HepG2 (cell line): ENCODE measurements at regions not wholly inside any gene's neighbourhood (a gene's known extent, or its start where the extent isn't known, plus 50 kb on each side); places are given as distances from the start of the nearest gene placed in this dataset.

ENCODE experiments used
- KAT2B ChIP-seq: fragments of 150-350 bp; IDR thresholded peaks from 2 replicates; pipeline ENCODE4 v1.6.1; 2014; ENCODE audit warnings: low read depth, low read length, borderline replicate concordance
- SNAI1 ChIP-seq: sonication (generic); formaldehyde crosslinking; IDR thresholded peaks from 2 replicates; pipeline ENCODE4 v1.5.0; 2020; ENCODE audit warnings: mild to moderate bottlenecking, missing genetic modification reagents, borderline replicate concordance
- SYNCRIP ChIP-seq: fragments of 200-400 bp; formaldehyde crosslinking; IDR thresholded peaks from 2 replicates; pipeline ENCODE4 v1.6.1; 2018; ENCODE audit warnings: mild to moderate bottlenecking, low read depth, low read length; ENCODE audit not compliant: insufficient read depth
- TF ChIP-seq, protein P1 (sequence below): sonication (generic); formaldehyde crosslinking; IDR thresholded peaks from 2 replicates; pipeline ENCODE4 v1.5.0; 2020; ENCODE audit warnings: mild to moderate bottlenecking, missing genetic modification reagents, moderate library complexity
- TF ChIP-seq, protein P2 (sequence below): IDR thresholded peaks from 2 replicates; pipeline ENCODE4 v1.6.1; 2016

DNA sequence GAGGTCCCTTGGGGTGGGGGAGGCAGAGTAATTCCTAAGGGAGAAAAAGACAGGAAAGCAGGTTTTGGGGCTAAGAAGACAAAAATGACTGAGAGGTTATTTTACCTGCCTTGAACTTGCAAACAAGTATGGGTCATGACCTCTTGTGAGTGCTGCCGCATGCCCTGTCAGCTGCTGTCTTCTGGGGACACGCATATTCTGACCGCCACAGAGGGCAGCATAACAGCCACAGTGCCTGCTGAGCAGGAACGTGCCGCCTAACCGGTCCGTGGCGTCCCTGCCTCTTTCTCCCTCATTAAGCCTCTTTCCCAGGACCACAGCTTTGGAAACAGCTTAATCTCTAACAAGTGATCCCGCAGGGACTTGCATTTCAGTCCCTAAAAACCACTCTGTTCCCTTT, 51.3 kb upstream of the KCNA1 start:
- TF ChIP-seq, protein P1, sequence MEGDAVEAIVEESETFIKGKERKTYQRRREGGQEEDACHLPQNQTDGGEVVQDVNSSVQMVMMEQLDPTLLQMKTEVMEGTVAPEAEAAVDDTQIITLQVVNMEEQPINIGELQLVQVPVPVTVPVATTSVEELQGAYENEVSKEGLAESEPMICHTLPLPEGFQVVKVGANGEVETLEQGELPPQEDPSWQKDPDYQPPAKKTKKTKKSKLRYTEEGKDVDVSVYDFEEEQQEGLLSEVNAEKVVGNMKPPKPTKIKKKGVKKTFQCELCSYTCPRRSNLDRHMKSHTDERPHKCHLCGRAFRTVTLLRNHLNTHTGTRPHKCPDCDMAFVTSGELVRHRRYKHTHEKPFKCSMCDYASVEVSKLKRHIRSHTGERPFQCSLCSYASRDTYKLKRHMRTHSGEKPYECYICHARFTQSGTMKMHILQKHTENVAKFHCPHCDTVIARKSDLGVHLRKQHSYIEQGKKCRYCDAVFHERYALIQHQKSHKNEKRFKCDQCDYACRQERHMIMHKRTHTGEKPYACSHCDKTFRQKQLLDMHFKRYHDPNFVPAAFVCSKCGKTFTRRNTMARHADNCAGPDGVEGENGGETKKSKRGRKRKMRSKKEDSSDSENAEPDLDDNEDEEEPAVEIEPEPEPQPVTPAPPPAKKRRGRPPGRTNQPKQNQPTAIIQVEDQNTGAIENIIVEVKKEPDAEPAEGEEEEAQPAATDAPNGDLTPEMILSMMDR (CRISPR knock-in tag): peak; percentile 54
- no peak for TF ChIP-seq KAT2B
- no peak for TF ChIP-seq SYNCRIP
- TF ChIP-seq, protein P2, sequence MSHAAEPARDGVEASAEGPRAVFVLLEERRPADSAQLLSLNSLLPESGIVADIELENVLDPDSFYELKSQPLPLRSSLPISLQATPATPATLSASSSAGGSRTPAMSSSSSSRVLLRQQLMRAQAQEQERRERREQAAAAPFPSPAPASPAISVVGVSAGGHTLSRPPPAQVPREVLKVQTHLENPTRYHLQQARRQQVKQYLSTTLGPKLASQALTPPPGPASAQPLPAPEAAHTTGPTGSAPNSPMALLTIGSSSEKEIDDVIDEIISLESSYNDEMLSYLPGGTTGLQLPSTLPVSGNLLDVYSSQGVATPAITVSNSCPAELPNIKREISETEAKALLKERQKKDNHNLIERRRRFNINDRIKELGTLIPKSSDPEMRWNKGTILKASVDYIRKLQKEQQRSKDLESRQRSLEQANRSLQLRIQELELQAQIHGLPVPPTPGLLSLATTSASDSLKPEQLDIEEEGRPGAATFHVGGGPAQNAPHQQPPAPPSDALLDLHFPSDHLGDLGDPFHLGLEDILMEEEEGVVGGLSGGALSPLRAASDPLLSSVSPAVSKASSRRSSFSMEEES (CRISPR knock-in tag): no peak
- TF ChIP-seq SNAI1 (CRISPR knock-in tag): no peak
